ENCODE measurements at regions not wholly inside any gene's neighbourhood (a gene's known extent, or its start where the extent isn't known, plus 50 kb on each side); places are given as distances from the start of the nearest gene placed in this dataset.

- no peaks in the 10 kb centered on the region for H3K4me1 ChIP-seq (ENCODE audit: low read depth, poor library complexity, severe bottlenecking)
- no peak overlapping the region for H2AFZ ChIP-seq (ENCODE audit: low read depth)
- H3K27me3 ChIP-seq (ENCODE audit: insufficient read depth, low read depth): no peaks in the 10 kb centered on the region
- no peaks in the 10 kb centered on the region for H3K79me2 ChIP-seq (ENCODE audit: insufficient read depth, low read depth)
- H4K20me1 ChIP-seq (ENCODE audit: insufficient read depth): no peaks in the 10 kb centered on the region
- no peaks in the 10 kb centered on the region for H3K36me3 ChIP-seq (ENCODE audit: insufficient read depth)
- no peak overlapping the region for H3K4me2 ChIP-seq
- H3K9ac ChIP-seq: no peak overlapping the region
- no peak overlapping the region for H3K4me3 ChIP-seq (IDR thresholded peaks at IDR 0.05; ENCODE audit: insufficient read depth, low read depth, low read length)
- TF ChIP-seq CTCF (conservative IDR thresholded peaks at IDR 0.05; ENCODE audit: low read depth, low read length): no peak
- no peak overlapping the region for H3K27ac ChIP-seq
These were observed 118.0 kb upstream of the SPAG17 start for GRCh38 chr1:118303064-118303463.

GRCh38 chr1:118302145-118302544 lies 117.1 kb upstream of the SPAG17 start:
- Histone ChIP-seq H3K27me3 (ENCODE audit: insufficient read depth, low read depth) (no peaks in the 10 kb centered on the region), H3K9ac (no peak overlapping the region), H3K4me1 (ENCODE audit: low read depth, poor library complexity, severe bottlenecking) (no peaks in the 10 kb centered on the region), H3K79me2 (ENCODE audit: insufficient read depth, low read depth) (no peaks in the 10 kb centered on the region), H2AFZ (ENCODE audit: low read depth) (no peak overlapping the region), H3K4me2 (no peak overlapping the region), H3K27ac (no peak overlapping the region), H3K4me3 (IDR thresholded peaks at IDR 0.05; ENCODE audit: insufficient read depth, low read depth, low read length) (no peak overlapping the region), H4K20me1 (ENCODE audit: insufficient read depth) (no peaks in the 10 kb centered on the region), H3K36me3 (ENCODE audit: insufficient read depth) (no peaks in the 10 kb centered on the region)
- TF ChIP-seq CTCF (conservative IDR thresholded peaks at IDR 0.05; ENCODE audit: low read depth, low read length): no peak

GRCh38 chr1:118300808-118301207 lies 115.8 kb upstream of the SPAG17 start:
- Histone ChIP-seq H3K4me2 (no peak overlapping the region), H4K20me1 (ENCODE audit: insufficient read depth) (no peaks in the 10 kb centered on the region), H3K4me1 (ENCODE audit: low read depth, poor library complexity, severe bottlenecking) (no peaks in the 10 kb centered on the region), H3K36me3 (ENCODE audit: insufficient read depth) (no peaks in the 10 kb centered on the region), H3K27ac (no peak overlapping the region), H3K4me3 (IDR thresholded peaks at IDR 0.05; ENCODE audit: insufficient read depth, low read depth, low read length) (no peak overlapping the region), H2AFZ (ENCODE audit: low read depth) (no peak overlapping the region), H3K9ac (no peak overlapping the region), H3K79me2 (ENCODE audit: insufficient read depth, low read depth) (no peaks in the 10 kb centered on the region), H3K27me3 (ENCODE audit: insufficient read depth, low read depth) (no peaks in the 10 kb centered on the region)
- no peak for TF ChIP-seq CTCF (conservative IDR thresholded peaks at IDR 0.05; ENCODE audit: low read depth, low read length)

GRCh38 chr1:118298397-118298796 lies 113.4 kb upstream of the SPAG17 start:
- Histone ChIP-seq H3K4me1 (ENCODE audit: low read depth, poor library complexity, severe bottlenecking) (no peaks in the 10 kb centered on the region), H3K27ac (no peak overlapping the region), H3K79me2 (ENCODE audit: insufficient read depth, low read depth) (no peaks in the 10 kb centered on the region), H3K4me2 (no peak overlapping the region), H3K36me3 (ENCODE audit: insufficient read depth) (no peaks in the 10 kb centered on the region), H3K9ac (no peak overlapping the region), H4K20me1 (ENCODE audit: insufficient read depth) (no peaks in the 10 kb centered on the region), H3K4me3 (IDR thresholded peaks at IDR 0.05; ENCODE audit: insufficient read depth, low read depth, low read length) (no peak overlapping the region), H3K27me3 (ENCODE audit: insufficient read depth, low read depth) (no peaks in the 10 kb centered on the region), H2AFZ (ENCODE audit: low read depth) (no peak overlapping the region)
- TF ChIP-seq CTCF (conservative IDR thresholded peaks at IDR 0.05; ENCODE audit: low read depth, low read length): no peak

- H3K4me2 ChIP-seq: no peak overlapping the region
These were observed 112.5 kb upstream of the SPAG17 start for GRCh38 chr1:118297521-118297920.

More at GRCh38 chr1:118297521-118297920, 112.5 kb upstream of the SPAG17 start:
- no peak for TF ChIP-seq CTCF (conservative IDR thresholded peaks at IDR 0.05; ENCODE audit: low read depth, low read length)
- Histone ChIP-seq H2AFZ (ENCODE audit: low read depth) (no peak overlapping the region), H3K79me2 (ENCODE audit: insufficient read depth, low read depth) (no peaks in the 10 kb centered on the region), H3K36me3 (ENCODE audit: insufficient read depth) (no peaks in the 10 kb centered on the region), H3K4me3 (IDR thresholded peaks at IDR 0.05; ENCODE audit: insufficient read depth, low read depth, low read length) (no peak overlapping the region), H3K4me1 (ENCODE audit: low read depth, poor library complexity, severe bottlenecking) (no peaks in the 10 kb centered on the region), H3K9ac (no peak overlapping the region), H3K27ac (no peak overlapping the region), H3K27me3 (ENCODE audit: insufficient read depth, low read depth) (no peaks in the 10 kb centered on the region), H4K20me1 (ENCODE audit: insufficient read depth) (no peaks in the 10 kb centered on the region)
